A549 (cell line): ENCODE measurements at regions not wholly inside any gene's neighbourhood (a gene's known extent, or its start where the extent isn't known, plus 50 kb on each side); places are given as distances from the start of the nearest gene placed in this dataset.

Experiments used
- ATAC-seq, 2 experiments: fragments of 200-7000 bp in 1 of 2; fragments of >200 bp in 1 of 2; cut with Nextera tagmentation in 1 of 2; cut with Tn5 transposase in 1 of 2; 3 replicates each; pipeline versions ENCODE4 v1.8.0 to v1.9.1; 2018 to 2020; ENCODE audit warnings: mild to moderate bottlenecking in 1 of 2, moderate library complexity in 1 of 2
- CTCF ChIA-PET: fragments of 300-600 bp; sonication (Branson Sonifier 250); formaldehyde crosslinking; extraction: SDS; loops from one replicate; lab custom pipeline; 2021; ENCODE audit warnings: antibody characterized with exemption, inconsistent platforms; lab: Yijun Ruan, JAX
- POLR2A ChIA-PET: fragments of 350-600 bp; formaldehyde crosslinking; extraction: SDS; loops from one replicate; lab custom pipeline; 2021; ENCODE audit warnings: antibody characterized with exemption, inconsistent platforms; lab: Yijun Ruan, JAX
- DNase-seq, 2 experiments: peaks; one replicate each; pipeline versions ENCODE4 v3.0.0 to v3.0.0-alpha.2; 2011 to 2016; ENCODE audit warnings: low read depth in 1 of 2, low spot score in 1 of 2
- FAIRE-seq: peaks from 2 replicates; lab custom pipeline; 2011; peaks lifted over from hg19 to GRCh38; lab: Jason Lieb, UNC
- H3K27ac ChIP-seq, 2 experiments: fragments of >200 bp; sonication (Bioruptor Twin); formaldehyde crosslinking; 3 replicates each; pipeline ENCODE4 v1.5.1; 2016 to 2017
- H3K4me1 ChIP-seq: fragments of >200 bp; sonication (Bioruptor Twin); formaldehyde crosslinking; 3 replicates; pipeline ENCODE4 v1.6.1; 2016
- H3K4me2 ChIP-seq: fragments of >200 bp; sonication (Bioruptor Twin); formaldehyde crosslinking; 3 replicates; pipeline ENCODE4 v1.6.1; 2016
- H3K4me3 ChIP-seq: fragments of >200 bp; sonication (Bioruptor Twin); formaldehyde crosslinking; 3 replicates; pipeline ENCODE4 v1.5.1; 2016
- H3K9me3 ChIP-seq: fragments of >200 bp; sonication (Bioruptor Twin); formaldehyde crosslinking; 3 replicates; pipeline ENCODE4 v1.6.1; 2016
- JUNB ChIP-seq: fragments of >200 bp; sonication (Bioruptor Twin); formaldehyde crosslinking; IDR thresholded peaks from 2 replicates; pipeline ENCODE4 v1.6.1; 2016
- PHF8 ChIP-seq: fragments of 200-600 bp; sonication (generic); IDR thresholded peaks from 2 replicates; pipeline ENCODE4 v1.6.1; 2016; ENCODE audit warnings: low read depth, mild to moderate bottlenecking, antibody characterized with exemption, moderate library complexity, borderline replicate concordance
- POLR2A ChIP-seq: IDR thresholded peaks from 2 replicates; pipeline ENCODE4 v1.6.1; 2012; ENCODE audit warnings: mild to moderate bottlenecking, low read length
- RCOR1 ChIP-seq: fragments of 150-350 bp; IDR thresholded peaks from 2 replicates; pipeline ENCODE4 v1.6.1; 2014; ENCODE audit warnings: antibody characterized with exemption, low read length, low read depth
- SMC3 ChIP-seq: fragments of >200 bp; sonication (Bioruptor Twin); formaldehyde crosslinking; IDR thresholded peaks from 3 replicates; pipeline ENCODE4 v1.6.1; 2018; ENCODE audit warnings: inconsistent platforms
- WGBS: methylation state at CpG from one replicate; pipeline ENCODE4 v1.1.6; 2017; ENCODE audit errors: missing lambda C conversion rate; 5-methylcytosine and 5-hydroxymethylcytosine counted together

- no peak for ATAC-seq
Measured at GRCh38 chrX:54695816-54696487, 102.1 kb downstream of the ITIH6 start.

More at GRCh38 chrX:54695816-54696487, 102.1 kb downstream of the ITIH6 start:
- CTCF ChIA-PET: no interaction called here
- Histone ChIP-seq H3K4me3 (no peak overlapping the region), H3K4me1 (no peaks in the 10 kb centered on the region), H3K9me3 (no peaks in the 10 kb centered on the region), H3K4me2 (no peak overlapping the region), H3K27ac (no peak overlapping the region)
- TF ChIP-seq POLR2A: no peak
- no peak for TF ChIP-seq JUNB
- TF ChIP-seq PHF8: no peak
- no peak for TF ChIP-seq SMC3
- no peak for TF ChIP-seq RCOR1
- DNase-seq: no peak
- POLR2A ChIA-PET: no interaction called here
- 18% methylated on average over 6 of the region's 6 CpGs for WGBS
- no peak for FAIRE-seq
